ENCODE measurements at regions not wholly inside any gene's neighbourhood (a gene's known extent, or its start where the extent isn't known, plus 50 kb on each side); places are given as distances from the start of the nearest gene placed in this dataset.

GRCh38 chr6:164151161-164152120, 736.9 kb downstream of the QKI start:
- DNase-seq (ENCODE audit: low spot score), result no peak

GRCh38 chr6:164150232-164150631, 735.7 kb downstream of the QKI start:
- no peak for DNase-seq (ENCODE audit: low spot score)

GRCh38 chr6:164148788-164149187, 734.3 kb downstream of the QKI start:
- no peak for DNase-seq (ENCODE audit: low spot score)

GRCh38 chr6:164144316-164144715, 729.8 kb downstream of the QKI start:
- DNase-seq (ENCODE audit: low spot score), result no peak

- no peak for DNase-seq (ENCODE audit: low spot score)
Measured at GRCh38 chr6:164142322-164142721, 727.8 kb downstream of the QKI start.

- DNase-seq (ENCODE audit: low spot score), result no peak
Measured at GRCh38 chr6:164135511-164136132, 721.1 kb downstream of the QKI start.

- no peak for DNase-seq (ENCODE audit: low spot score)
Measured at GRCh38 chr6:164133095-164133494, 718.6 kb downstream of the QKI start.

- DNase-seq (ENCODE audit: low spot score), result no peak
Measured at GRCh38 chr6:164130585-164130984, 716.1 kb downstream of the QKI start.

GRCh38 chr6:164130151-164130550, 715.6 kb downstream of the QKI start:
- DNase-seq (ENCODE audit: low spot score), result no peak

- no peak for DNase-seq (ENCODE audit: low spot score)
Measured at GRCh38 chr6:164129218-164129617, 714.7 kb downstream of the QKI start.

- no peak for DNase-seq (ENCODE audit: low spot score)
Measured at GRCh38 chr6:164128101-164128500, 713.6 kb downstream of the QKI start.

GRCh38 chr6:164124986-164125385, 710.5 kb downstream of the QKI start:
- no peak for DNase-seq (ENCODE audit: low spot score)

- DNase-seq (ENCODE audit: low spot score), result no peak
Measured at GRCh38 chr6:164124473-164124872, 710.0 kb downstream of the QKI start.

GRCh38 chr6:164122109-164122508, 707.6 kb downstream of the QKI start:
- no peak for DNase-seq (ENCODE audit: low spot score)

- no peak for DNase-seq (ENCODE audit: low spot score)
Measured at GRCh38 chr6:164121527-164121926, 707.0 kb downstream of the QKI start.

- no peak for DNase-seq (ENCODE audit: low spot score)
Measured at GRCh38 chr6:164114651-164115050, 700.1 kb downstream of the QKI start.

GRCh38 chr6:164114051-164114450, 699.5 kb downstream of the QKI start:
- no peak for DNase-seq (ENCODE audit: low spot score)

- no peak for DNase-seq (ENCODE audit: low spot score)
Measured at GRCh38 chr6:164113637-164114036, 699.1 kb downstream of the QKI start.

GRCh38 chr6:164109770-164110140, 695.2 kb downstream of the QKI start:
- DNase-seq (ENCODE audit: low spot score), result peak; percentile 32

- DNase-seq (ENCODE audit: low spot score), result no peak
Measured at GRCh38 chr6:164108869-164109769, 694.6 kb downstream of the QKI start.

- DNase-seq (ENCODE audit: low spot score), result no peak
Measured at GRCh38 chr6:164108092-164108491, 693.6 kb downstream of the QKI start.

GRCh38 chr6:164107297-164107995, 692.9 kb downstream of the QKI start:
- no peak for DNase-seq (ENCODE audit: low spot score)

Measured in HuH-7.5 (cell line).